Inflammatory macrophage treated with lipopolysaccharide for 1 hour (primary cell): ENCODE measurements at regions not wholly inside any gene's neighbourhood (a gene's known extent, or its start where the extent isn't known, plus 50 kb on each side); places are given as distances from the start of the nearest gene placed in this dataset.
"Not testable (repeated sequence)": the region's sequence is repeated elsewhere in the genome, so short reads cannot be mapped to it uniquely, and the experiment has no call there.

Experiments
- DNase-seq, 2 donors: peaks; one replicate each; pipeline ENCODE4 v3.0.0-alpha.2; 2020 to 2022

DNA sequence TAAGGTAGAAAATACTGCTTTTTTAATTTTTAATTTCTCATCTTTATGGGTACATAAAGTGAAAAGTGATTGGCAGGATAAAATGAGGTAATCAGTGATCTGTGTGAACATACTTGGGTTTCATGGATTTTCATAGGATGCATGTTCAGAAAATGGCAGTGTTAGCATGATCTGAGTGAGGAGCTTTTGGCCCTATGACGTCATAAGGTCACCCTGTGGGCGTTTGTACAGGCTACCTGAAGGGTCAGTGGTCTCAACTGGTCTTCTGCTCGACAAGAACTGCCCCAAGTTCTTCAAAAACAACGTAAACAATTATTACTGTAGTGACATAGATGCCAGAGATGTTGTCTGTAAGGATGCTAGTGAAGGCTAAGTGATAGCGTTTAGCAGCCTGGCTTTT is 124.5 kb upstream of the OSTN start:
- DNase-seq, result no peak

DNA sequence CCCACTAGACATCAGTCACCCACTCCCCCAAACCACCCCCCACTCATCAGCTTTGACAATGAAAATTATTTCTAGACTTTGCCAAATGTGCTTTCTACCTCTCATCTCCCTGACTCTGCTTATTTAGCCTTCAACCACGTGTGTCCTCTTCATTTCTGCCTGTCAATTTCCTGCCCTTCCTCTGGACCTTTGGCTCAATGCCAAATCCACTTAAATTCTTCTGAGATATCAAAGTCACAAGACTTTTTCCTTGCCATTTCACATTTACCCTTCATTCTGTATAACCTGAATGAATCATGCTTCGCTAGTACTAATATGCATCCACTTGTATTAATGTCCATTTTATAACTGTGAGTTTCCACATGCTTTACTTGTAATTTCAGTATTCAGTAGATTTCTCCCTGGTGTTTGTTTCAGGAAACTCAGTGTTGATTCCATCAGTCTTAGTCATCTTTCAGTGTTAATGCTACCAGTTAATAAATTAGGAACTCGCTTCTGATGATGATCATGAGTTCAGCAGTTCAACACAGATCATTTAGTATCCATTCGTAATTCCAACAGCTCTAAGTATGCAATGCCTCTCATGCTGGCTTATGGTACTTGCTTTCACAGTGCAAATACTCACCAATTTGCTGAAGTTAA is 128.2 kb upstream of the OSTN start:
- DNase-seq, result no peak

DNA sequence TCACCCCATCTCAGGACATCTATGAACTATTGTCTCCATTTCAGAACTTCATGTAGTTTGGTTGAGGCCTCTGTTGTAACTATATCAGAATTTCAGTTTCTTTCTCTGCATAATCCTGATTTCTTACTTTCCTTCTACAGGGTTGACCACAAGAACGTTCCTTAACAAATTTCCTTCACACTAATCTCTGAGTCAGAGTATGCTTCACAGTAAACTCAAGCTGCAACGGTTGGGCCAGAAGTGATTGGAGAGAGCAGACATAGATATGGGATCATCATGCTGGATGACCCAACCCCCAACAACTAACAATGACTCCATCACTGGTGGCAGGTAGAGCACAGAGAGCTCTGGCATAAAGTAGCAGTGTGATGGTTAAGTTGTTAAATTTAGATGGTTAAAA is 128.8 kb upstream of the OSTN start:
- DNase-seq, result no peak

DNA sequence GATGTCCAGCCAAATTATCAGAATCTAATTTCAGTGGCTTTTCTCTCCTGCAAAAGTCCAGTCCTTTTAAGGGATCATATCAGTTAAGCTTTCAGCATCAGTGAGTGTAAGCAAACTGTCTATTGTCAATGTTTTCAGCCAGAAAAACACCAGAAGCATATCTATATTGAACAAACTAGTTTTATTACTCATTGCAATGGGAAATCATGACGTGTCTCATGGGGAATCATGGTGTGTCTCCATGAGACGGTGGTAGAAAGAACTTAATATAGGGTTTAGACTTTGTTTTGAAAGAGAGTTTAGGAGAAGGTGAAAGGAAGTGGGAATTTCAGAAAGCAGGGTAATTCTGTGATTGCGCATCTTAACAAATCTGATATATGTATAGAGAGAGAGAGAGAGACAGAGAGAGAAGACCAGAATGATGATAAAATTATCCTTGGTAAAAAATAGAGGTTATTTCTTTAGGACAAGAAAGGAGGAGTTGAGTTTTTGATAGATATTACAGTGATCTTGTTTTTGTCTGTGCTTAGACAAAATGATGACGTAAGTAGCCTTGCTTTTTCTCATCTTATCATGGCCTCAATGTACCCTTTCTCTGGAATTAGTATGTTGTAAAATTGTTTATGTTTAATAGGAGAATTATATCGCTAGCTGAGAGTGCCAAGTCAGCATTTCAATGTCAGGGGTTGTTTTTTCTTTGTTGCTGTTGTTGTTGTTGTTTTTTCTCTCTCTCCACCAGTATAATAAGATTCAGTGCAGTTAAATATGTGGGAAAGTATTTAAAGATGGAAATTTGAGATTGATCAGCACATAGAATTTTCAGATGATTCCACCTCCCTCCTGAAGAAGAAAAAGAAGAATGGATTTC is 129.9 kb upstream of the OSTN start:
- DNase-seq, result no peak

DNA sequence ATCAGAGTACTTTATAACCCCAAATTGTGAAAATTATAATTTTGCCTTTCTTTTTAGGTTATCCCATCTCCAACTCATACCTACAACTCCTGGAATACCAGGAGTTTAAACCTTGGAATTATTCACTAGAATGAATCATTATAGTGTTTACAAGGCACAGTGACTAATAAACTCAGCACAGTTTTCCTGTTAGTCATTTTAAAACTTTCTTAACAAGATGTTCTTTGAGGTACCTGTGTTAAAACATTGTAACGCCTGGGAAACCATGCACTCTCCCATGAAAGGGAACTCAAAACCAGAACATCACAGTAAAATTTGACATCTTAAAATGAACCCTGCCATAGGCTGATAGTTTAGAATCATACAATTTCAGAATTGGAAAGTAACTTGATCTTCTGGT is 132.4 kb upstream of the OSTN start:
- DNase-seq, result no peak

DNA sequence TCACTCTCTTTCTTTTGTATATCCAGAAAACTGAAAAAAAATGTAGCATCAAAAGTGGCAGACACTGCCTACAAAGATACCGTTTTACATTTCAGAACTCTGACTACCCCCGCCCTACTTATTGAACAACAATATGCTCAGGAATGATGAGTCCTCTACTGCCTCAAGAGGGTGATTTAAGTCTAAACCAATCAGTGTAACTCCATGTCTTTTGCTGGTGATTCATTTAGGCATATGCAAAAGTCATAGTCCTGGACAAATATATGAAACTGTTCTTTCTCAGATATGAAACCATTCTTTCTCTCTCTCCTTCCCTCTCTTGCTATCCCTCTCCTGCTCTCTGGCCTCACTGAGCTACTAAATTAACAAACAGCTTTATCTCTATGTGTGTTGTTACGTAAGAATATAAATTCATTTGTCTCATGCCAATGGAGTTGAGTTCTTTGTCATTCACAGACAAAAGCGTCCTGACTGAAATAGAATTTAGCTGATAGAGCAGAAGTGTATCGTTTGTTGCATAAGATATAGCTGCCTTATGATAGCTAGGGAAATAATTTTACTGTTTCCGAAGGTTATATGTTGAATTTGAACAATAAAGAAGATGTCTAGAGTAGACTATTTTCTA is 133.7 kb upstream of the OSTN start:
- no peak for DNase-seq

DNA sequence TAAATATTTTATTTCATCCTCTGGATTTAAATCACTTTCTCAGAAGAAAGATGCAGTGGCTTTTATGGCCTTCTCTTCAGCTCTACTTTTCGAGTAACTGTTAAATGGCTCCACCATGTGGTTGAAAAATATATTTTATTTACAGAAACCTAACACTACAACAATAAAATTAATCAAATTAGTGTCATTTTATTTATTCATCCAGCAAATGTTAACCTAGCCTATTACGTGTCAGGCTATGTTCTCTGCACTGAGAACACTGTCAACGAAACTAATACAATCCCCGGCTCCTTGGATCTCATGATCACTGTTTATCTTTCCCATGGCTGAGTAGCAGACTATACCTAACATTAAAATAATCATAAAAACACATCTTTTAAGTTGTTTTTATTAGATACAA is 148.0 kb upstream of the OSTN start:
- DNase-seq, result peak; percentile 4 to 57

DNA sequence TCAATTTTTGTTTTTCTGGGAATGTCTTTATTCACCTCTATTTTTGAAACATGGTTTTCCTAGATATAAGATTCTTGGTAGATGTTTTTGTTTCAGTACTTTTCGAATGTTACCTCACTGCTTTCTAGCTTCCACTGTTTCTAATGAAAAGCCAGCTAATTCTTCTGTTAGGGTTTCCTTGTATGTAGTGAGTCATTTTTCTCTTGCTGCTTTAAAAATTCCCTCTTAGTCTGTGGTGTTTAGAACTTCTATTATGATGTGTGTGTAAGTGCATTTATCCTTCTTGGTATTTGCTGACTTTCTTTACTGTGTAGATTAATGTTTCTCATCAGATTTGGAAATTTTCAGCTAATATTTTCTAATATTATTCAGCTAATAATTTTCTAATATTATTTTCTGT is 151.1 kb upstream of the OSTN start:
- DNase-seq, result no peak

DNA sequence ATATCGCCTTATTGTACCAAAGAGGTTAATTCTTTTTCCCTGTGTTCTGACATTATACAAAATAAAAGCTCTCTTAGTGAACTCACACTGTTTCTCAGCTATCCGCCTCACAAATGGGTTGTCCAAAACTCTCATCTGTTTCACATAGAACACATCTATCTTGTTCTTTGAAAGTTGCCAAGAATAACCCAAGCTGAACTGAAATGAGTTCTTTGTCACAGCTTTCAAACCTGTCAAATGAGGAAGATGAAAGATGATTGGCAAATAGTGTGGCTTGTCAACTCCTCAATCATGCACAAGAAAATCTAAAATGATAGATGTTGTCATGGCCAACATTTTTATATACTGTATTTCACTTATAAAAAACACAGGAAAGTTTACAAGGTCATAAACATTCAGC is 168.1 kb upstream of the OSTN start:
- DNase-seq, result no peak

DNA sequence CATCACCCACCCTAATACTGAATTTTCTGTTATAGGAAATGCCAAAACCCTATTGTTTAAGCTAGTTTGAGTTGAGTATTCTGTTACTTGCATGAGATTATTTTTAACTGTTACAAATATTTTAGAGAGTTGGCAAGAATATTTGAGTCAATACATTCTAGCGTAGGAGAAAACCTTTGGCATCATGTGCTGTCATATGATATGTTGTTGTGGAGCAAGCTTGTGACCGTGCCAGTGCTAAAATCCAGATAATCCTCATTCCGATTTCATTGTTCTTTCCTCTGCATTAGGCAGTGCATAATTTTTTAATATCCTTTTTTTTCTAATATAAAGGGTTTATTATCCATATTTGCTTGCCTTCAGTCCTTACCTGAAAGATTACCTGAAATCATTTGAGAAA is 168.0 kb upstream of the GMNC start:
- DNase-seq, result no peak

DNA sequence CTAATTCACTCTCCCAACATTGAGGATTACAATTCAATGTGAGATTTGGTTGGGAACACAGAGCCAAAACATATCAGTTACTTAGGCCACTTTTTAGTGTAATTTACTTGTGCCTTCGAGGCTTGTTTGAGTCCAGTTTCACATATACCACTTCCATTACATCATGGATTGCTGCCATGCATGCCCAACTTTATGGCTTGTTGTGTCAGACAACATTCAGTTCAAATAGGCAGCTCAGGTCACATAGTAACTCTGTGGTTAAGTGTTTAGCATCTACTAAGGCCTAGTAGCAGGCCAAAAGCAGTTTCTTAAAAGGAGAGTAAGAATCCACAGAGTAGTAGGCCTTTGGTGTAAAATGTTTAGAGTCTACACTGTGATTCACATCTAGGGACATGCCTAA is 164.3 kb upstream of the GMNC start:
- no peak for DNase-seq

DNA sequence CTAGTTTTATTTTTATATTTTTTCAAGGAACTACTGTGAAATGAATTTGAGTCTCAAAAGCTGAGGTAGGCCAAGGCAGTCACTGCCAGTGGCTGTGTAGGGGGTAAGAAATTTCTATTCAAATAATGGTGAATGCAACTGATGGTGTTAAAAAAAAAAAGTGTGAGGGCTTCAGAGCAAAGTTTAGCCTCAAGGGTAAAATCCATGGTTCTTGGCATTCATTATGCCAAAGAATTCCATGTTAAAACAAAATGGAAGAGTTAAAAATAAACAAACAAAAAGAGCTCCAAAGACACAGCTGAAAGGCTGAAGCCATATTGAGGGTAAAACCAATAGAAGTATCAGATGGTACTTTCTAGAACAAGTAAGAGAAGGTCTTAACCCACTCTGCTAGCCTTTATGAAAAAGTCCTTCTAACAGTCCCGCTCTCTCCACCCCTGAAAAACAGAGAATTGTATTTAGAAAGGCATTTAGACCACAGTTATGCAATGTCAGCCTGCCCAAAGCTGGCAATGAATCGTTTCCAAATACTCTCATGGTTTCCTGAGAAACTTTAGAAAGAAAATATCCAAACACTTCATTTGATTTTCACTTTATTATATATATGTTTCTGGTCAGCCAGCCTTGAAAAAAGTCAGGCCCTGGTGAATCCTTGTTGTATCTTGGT is 158.4 kb upstream of the GMNC start:
- DNase-seq, result no peak

DNA sequence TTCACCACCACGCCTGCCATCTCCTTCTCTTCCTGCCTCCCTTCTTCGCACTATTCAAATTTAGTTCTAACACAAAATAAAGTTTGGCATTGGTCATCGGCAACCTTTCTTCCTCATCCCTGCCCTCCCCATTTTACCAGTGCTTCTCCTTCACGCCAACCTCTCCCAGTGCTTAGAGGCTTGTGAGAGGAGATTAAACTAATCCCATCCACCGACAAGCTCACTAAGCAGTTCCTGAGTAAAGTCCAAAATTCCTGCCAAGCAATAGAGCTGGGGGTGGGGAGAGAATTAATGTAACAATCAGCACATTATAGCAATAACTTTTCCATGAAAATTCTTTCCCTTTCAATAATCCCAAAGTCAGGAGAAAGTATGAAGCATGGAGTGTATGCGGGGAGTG is 157.4 kb upstream of the GMNC start:
- DNase-seq, result no peak

DNA sequence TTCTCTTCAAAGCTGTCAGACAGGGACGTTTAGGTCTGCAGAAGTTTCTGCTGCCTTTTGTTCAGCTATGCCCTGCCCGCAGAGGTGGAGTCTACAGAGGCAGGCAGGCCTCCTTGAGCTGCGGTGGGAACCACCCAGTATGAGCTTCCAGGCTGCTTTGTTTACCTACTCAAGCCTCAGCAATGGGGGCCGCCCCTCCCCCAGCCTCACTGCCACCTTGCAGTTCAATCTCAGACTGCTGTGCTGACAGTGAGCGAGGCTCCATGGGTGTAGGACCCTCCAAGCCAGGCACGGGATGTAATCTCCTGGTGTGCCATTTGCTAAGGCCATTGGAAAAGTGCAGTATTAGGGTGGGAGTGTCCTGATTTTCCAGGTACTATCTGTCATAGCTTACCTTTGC is 153.5 kb upstream of the GMNC start:
- not testable (repeated sequence) for DNase-seq

DNA sequence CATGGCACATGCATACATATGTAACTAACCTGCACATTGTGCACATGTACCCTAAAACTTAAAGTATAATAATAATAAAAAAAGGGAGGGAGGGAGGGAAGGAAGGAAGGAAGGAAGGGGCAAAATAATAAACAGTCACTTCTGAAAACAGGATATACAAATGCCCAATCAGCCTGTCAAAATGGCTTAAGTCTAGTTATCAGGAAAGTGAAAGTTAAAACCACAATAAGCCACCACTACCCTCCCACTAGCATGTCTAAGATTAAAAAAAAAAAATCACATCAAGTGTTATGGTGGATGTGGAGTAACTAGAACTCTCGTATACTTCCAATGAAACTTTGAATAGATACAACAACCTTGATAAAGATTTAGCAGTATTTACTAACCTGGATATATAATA is 145.6 kb upstream of the GMNC start:
- DNase-seq, result no peak

DNA sequence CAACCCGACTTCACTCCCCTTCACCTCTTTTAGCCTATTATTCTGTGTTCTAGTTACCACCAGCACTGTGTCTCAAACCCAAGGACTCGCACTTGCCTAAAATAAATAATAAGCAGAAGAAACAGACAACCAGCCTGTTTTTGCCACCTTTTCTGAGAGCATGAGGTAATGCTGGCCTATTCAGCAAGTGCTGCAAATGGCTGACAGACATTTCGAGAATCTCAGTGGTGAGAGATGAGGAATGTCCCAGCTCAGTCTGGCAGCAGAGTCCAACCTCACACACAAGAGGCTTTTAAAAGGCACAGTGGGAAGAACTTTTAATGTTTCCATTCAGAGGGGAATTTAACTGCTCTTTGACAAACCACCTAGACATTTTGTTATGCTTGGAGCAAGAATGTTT is 143.3 kb upstream of the GMNC start:
- DNase-seq, result no peak

DNA sequence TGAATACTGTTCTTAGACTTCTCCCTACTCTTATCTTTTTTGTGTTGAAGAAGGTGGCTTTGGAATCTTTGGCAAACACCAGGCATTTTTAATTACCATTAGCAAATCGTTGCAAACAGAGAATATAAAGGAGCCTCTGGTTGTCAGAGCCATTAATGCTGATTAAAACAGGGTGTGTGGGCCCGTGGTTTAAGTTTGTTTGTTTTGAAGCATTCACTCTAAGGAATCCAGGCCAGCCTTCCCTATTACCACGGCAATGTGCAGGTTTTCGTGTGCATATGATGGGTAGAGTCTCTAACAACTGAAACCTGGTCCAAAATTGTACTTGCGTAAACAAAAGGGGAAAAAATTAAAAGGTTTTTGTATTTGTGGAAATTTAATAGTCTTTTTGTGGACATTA is 141.2 kb upstream of the GMNC start:
- no peak for DNase-seq

DNA sequence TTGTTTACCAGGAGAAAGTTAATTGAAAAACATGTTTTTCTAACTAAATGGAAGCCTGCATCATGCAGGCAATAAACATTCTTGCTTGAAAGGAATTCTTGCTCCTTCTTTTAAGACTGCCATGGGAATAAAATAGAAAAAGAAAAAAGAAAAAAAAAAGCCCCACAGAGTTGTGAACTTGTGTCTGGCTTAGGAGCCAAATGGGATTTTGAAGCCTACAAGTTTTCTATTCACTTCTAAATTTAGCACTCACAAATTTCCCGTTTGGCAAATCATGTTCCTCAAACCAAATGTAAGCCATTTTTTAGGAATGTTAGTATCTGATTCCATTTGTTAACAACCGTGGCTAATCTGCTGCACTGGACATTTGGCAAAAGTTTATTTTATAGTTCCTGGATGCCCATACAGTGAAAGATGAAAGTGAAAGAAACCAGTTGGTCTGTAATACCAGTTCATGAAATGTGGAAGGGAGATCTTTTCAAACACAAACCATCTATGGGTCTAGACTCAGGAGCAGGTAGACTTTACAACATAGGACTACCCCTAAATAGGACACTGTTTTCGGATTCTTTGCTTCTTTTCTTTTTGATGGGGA is 133.8 kb upstream of the GMNC start:
- DNase-seq, result no peak

DNA sequence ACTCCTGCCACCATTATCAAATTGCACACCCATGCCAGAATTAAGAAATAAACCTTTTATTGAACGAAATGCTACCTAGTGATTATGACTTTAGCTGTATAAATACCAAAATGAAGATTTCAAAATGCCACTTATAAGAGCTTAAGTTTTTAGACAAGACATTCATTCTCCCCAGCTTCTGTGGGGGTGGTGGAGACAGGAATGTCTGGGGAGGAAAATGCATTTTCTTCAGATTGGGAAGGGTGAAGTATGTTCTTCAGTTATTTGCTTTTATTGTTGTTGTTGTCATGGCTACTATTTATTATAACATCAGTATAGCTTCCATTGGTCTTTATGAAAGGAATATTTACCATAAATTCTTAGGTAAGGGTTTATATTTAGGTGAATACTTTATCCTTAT is 132.7 kb upstream of the GMNC start:
- DNase-seq, result no peak

DNA sequence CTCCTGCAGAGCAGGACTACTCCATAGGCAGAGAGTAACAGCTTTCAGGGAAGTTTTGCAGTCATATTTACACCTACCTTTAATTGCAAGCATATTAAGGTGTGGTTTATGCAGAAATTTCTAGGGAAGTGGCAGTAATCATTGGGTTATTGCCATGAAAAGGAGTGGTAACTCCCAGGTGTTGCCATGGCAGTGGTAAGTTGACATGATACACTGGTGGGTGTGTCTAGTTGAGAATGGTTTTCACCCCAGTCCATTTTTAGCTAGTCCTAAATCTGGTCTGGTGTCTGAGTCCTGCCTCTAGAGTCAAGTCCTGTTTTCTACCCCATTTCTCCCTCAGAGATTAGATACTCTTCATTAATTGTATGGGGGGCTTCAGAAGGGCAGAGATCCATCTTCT is 128.4 kb upstream of the GMNC start:
- DNase-seq, result no peak

DNA sequence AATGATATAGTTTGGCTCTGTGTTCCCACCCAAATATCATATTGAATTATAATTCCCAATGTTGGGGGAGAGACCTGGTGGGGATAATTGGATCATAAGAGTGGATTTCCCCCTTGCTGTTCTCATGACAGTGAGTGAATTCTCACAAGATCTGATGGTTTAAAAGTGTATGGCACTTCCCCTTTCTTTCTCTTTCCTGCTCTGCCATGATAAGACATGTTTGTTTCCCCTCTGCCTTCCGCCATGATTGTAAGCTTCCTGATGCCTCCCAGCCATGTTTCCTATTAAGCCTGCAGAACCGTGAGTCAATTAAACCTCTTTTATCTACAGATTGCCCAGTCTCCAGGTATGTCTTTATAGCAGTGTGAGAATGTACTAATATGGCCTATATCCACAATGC is 126.7 kb upstream of the GMNC start:
- DNase-seq, result no peak

DNA sequence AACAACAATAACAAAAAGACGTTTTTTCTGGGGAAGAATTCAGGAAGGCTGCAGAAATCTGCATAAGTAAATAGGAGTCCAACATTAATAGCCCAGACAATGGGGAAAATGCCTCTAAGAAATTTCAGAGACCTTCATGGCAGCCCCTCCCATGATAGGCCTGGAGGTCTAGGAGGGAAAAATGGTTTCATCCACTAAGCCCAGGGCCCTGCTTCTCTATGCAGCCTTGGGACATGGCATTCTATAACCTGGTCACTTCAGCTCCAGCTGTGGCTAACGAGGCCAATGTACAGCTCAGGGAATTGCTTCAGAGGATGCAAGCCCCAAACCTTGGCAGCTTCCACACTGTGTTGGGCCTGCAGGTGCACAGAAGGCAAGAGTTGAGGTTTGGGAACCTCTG is 125.6 kb upstream of the GMNC start:
- DNase-seq, result no peak

DNA sequence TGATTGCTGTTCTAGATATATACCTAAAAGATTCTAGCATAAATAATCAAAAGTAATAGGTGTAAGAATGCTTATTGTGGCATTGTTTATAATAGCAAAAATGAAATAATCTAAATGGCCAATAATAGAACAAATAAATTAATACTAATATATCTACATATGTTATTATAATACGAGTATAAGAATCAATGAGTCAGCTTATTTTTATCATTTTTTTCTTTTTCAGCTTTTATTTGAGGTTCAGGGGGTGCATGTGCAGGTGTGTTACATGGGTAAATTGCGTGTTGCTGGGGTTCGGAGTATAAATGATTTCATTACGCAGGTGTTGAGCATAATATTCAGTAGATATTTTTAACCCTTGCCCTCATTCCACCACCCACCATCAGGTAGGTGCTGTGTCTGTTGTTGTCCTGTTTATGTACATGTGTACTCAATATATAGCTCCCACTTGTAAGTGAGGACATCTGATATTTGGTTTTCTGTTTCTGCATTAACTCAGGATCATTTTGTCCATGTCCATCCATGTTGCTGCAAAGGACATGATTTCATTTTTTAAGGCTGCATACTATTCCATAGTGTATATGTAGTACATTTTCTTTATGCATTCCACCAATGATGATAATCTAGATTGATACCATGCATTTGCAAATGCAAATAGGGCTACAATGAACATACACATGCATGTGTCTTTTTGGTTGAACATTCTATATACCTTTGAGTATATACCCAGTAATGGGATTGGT is 122.2 kb upstream of the GMNC start:
- DNase-seq, result no peak
